RWPE1 (cell line): ENCODE measurements at regions not wholly inside any gene's neighbourhood (a gene's known extent, or its start where the extent isn't known, plus 50 kb on each side); places are given as distances from the start of the nearest gene placed in this dataset.

Source experiments
- CTCF ChIA-PET: fragments of 350-600 bp; sonication (Branson Sonifier 250); formaldehyde crosslinking; extraction: SDS; loops from one replicate; lab custom pipeline; 2021; lab: Yijun Ruan, JAX
- POLR2A ChIA-PET: fragments of 400-600 bp; formaldehyde crosslinking; extraction: SDS; loops from one replicate; lab custom pipeline; 2020; ENCODE audit warnings: antibody characterized with exemption; ENCODE audit not compliant: low non-redundant PET; lab: Yijun Ruan, JAX
- DNase-seq: peaks from one replicate; pipeline ENCODE4 v3.0.0; 2012; ENCODE audit warnings: low spot score
- H3K27ac ChIP-seq: fragments of 450-650 bp; 2 replicates; pipeline ENCODE4 v1.5.1; 2017
- TF ChIP-seq, protein P1 (sequence below): fragments of 450-650 bp; conservative IDR thresholded peaks from 2 replicates; pipeline ENCODE4 v1.5.1; 2017; ENCODE audit warnings: low read depth, mild to moderate bottlenecking

DNA sequence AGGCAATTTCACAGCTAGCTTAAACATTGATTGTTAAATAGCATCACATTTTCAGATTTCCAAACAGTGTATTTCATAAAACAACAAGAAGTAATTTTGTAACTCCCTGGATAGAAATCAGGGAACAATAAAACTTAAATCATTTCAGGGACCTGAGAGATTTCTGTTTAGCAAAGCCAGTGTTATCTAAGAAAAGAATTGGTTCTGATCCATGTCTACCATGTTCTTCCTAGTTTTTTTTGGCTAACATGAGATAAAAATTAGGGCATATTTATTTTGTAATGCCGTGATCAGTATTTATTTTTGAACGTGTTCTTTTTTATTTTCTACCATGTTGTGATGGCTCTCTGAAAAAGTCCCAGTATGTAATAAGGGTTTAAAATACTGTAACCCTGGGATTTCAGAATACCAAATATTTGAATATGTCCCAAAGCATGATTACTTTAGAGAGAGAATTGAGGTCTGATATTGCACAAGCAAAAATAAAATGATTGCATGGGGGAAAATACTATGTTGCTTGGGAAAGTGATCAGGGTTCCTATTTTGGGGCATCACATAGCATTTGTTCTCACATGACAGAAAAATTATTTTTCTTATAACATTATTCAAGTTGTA lies 188.7 kb upstream of the CEP162 start:
- ChIA-PET CTCF (interaction anchor here (0.6 kb wide), 2 partner anchors 118 to 517 kb away, joined by 4 to 5 read pairs; no protein-coding TSS in a partner anchor), POLR2A (no interaction called here)
- no peak for DNase-seq
- no peak overlapping the region for H3K27ac ChIP-seq
- TF ChIP-seq, protein P1, sequence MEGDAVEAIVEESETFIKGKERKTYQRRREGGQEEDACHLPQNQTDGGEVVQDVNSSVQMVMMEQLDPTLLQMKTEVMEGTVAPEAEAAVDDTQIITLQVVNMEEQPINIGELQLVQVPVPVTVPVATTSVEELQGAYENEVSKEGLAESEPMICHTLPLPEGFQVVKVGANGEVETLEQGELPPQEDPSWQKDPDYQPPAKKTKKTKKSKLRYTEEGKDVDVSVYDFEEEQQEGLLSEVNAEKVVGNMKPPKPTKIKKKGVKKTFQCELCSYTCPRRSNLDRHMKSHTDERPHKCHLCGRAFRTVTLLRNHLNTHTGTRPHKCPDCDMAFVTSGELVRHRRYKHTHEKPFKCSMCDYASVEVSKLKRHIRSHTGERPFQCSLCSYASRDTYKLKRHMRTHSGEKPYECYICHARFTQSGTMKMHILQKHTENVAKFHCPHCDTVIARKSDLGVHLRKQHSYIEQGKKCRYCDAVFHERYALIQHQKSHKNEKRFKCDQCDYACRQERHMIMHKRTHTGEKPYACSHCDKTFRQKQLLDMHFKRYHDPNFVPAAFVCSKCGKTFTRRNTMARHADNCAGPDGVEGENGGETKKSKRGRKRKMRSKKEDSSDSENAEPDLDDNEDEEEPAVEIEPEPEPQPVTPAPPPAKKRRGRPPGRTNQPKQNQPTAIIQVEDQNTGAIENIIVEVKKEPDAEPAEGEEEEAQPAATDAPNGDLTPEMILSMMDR: no peak

DNA sequence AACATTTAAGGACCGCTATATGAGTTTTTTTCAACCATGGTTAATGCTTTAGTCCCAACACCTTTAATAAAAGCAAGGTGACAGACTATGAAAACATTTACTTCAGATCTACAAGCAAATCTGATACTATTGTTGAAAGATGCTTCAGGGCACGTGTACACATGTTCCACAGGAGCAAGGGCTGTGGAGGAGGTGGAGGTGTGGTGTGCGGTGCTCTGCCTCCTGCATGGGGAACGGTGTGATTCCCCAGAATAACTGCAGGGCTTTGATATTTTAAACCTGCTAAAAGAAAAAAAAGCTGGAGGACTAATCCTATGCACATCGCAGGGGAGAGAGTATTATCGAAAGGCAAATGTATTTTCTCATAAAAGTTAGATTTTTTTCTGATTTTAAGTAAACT lies 188.1 kb upstream of the CEP162 start:
- CTCF ChIA-PET: no interaction called here
- POLR2A ChIA-PET: no interaction called here
- no peak for DNase-seq

DNA sequence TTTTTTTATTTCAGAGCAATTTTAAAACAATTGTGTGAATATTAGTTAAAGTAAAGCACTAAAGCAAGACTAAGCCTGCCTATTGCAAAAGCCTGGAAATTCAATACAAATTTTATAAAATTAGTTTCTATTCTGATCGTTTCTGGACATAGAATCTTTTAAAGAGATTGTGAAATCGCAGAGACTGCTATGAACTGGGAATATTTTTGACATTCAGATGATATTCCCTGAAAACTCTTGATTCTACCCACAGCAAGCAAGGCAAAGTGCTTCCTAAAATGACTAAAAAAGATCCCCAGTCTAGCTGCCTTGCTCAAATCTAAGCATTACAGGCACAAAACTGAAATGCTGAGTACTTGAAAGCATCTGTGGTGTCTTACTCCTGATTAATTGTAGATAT lies 187.6 kb upstream of the CEP162 start:
- no peak overlapping the region for H3K27ac ChIP-seq
- TF ChIP-seq, protein P1: no peak
- ChIA-PET CTCF (no interaction called here), POLR2A (no interaction called here)
- DNase-seq: no peak

More for the DNA sequence above, 188.1 kb upstream of the CEP162 start:
- H3K27ac ChIP-seq: no peak overlapping the region
- TF ChIP-seq, protein P1: no peak

DNA sequence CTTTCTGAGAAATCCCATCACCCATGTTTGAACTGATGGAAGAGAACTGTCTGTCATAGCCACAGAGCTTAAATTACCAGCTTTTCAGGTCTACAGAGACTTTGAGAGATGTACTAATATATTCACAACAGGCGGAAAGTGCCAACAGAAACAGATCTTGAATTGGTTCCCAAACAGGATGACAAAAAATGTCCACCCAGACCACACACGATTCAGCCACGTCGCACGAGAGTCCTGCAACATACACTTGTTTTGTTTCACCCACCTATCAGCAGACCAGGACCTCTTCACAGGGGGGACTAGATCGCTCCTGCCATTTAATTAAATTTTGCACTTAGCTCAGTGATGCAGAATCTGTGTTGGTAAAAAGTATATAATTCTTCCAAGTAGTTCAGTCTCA lies 187.1 kb upstream of the CEP162 start:
- TF ChIP-seq, protein P1: no peak
- CTCF ChIA-PET: no interaction called here

DNA sequence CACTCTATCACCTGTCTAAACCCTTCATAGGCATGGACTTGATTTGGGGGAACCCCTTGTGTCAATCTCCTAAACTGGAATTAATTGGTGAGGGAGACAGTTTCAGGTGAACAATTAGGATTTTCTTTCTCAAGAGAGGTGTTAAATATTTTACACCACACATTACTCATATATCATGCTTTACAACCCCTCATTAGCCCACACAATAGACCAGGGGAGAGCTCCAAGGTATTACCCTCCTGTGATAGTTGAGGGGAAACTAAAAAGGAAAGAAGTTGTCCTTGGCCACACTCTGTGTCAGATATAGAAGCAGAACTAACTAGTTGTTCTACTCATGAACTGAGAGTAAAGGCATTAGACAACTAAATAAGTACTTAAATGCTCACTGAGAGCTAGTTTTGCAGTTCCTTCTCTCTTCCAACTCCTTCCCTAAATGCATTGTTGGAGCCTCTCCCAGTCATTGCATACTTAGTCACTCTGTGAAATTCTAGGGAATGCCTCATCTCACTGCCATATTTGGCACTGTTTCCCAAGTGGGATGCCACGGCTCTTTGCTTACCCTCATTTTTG lies 183.7 kb upstream of the CEP162 start:
- CTCF ChIA-PET: no interaction called here
- DNase-seq: peak; percentile 22
- POLR2A ChIA-PET: no interaction called here
- no peak overlapping the region for H3K27ac ChIP-seq
- TF ChIP-seq, protein P1: no peak

More for the DNA sequence above, 187.1 kb upstream of the CEP162 start:
- POLR2A ChIA-PET: no interaction called here
- no peak for DNase-seq
- no peak overlapping the region for H3K27ac ChIP-seq

DNA sequence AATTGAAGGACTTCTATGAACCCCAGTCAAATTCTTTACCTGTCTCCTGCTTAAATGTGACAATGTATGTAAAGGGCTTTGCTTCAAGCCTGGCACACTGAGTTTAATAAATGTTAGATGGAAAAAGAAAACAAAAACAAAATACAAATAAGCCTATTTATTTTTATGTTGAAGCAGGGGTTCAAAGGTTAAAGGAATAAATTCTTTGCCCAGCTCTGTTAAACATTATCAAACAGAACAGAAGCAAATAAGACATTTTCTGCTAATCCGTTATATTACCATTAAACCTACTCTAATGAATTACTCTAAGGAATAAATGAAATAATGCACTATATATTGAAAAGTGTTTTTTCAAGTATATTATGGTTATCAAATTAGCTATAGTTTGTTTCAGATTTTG lies 182.5 kb upstream of the CEP162 start:
- H3K27ac ChIP-seq: no peak overlapping the region
- TF ChIP-seq, protein P1: no peak
- ChIA-PET CTCF (no interaction called here), POLR2A (no interaction called here)
- no peak for DNase-seq
